MM.1S (cell line): ENCODE measurements at regions not wholly inside any gene's neighbourhood (a gene's known extent, or its start where the extent isn't known, plus 50 kb on each side); places are given as distances from the start of the nearest gene placed in this dataset.

Experiments
- CTCF ChIP-seq: fragments of 300-600 bp; sonication (generic); IDR thresholded peaks from 2 replicates; pipeline ENCODE4 v1.5.1; 2016; ENCODE audit warnings: antibody characterized with exemption, low read length, mixed read lengths
- EZH2 ChIP-seq: fragments of 300-600 bp; sonication (generic); optimal IDR thresholded peaks from 2 replicates; pipeline ENCODE3; 2017; ENCODE audit warnings: low read depth, mild to moderate bottlenecking, antibody characterized with exemption, low read length, mixed read lengths
- EZH2phosphoT487 ChIP-seq: fragments of 300-600 bp; sonication (generic); IDR thresholded peaks from 2 replicates; pipeline ENCODE4 v1.6.1; 2018; ENCODE audit warnings: antibody characterized with exemption, low read length

- TF ChIP-seq CTCF (no peak), EZH2 (no peak), EZH2phosphoT487 (no peak)
Measured at GRCh38 chr4:26077756-26078155, 163.7 kb downstream of the SMIM20 start.
